ENCODE measurements at regions not wholly inside any gene's neighbourhood (a gene's known extent, or its start where the extent isn't known, plus 50 kb on each side); places are given as distances from the start of the nearest gene placed in this dataset.

DNA sequence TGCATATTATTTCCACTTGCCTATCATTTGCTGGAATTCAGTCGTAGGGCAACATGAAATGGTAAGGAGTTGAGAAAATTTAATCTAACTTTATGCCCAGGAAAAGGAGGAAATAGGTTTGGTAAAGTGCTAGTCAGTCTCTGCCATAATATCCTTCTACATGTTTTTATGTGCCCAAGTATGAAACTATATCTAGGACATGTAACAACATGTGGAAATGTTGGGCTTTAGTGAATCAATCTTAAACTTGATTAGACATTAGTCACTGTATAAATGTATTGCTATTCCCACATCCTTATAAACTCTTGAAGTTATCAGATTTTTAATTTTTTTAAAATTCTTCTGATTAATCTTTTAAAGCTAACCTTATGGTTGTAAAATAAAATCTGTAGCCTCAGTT is 204.7 kb upstream of the ZRANB2 start:
- H3K9ac ChIP-seq (ENCODE audit: insufficient read depth in 1 of 2, low read depth in 2 of 2, low read length in 2 of 2) = no peak overlapping the region
- POLR2A ChIA-PET = no interaction called here
- H3K79me2 ChIP-seq (ENCODE audit: control insufficient read depth, insufficient read depth, low read length) = no peaks in the 10 kb centered on the region
- no peaks in the 10 kb centered on the region for H3K27me3 ChIP-seq (ENCODE audit: control insufficient read depth in 2 of 2, insufficient read depth in 2 of 2, low read length in 2 of 2)
- WGBS (ENCODE audit: insufficient coverage, low coverage, missing lambda C conversion rate) = 0% methylated on average over 1 of the region's 1 CpG
- H4K20me1 ChIP-seq (replicated peaks; ENCODE audit: control insufficient read depth, insufficient read depth, low read length) = no peaks in the 10 kb centered on the region
- no peak overlapping the region for H3K4me3 ChIP-seq
- CTCF ChIA-PET (ENCODE audit: low intra/inter-chr PET ratio) = no interaction called here
- H3K4me2 ChIP-seq (ENCODE audit: insufficient read depth, low read length) = no peak overlapping the region
- no peaks in the 10 kb centered on the region for H3K9me1 ChIP-seq (ENCODE audit: control insufficient read depth, insufficient read depth, low read length)
- in situ Hi-C loops (cut with MboI) (no loop called here), intact Hi-C loops (cut with micrococcal nuclease) (no loop called here)
- TF ChIP-seq MAFF (IDR thresholded peaks at IDR 0.05; ENCODE audit: low read length) (no peak), HEY1 (CRISPR knock-in tag; IDR thresholded peaks at IDR 0.05; ENCODE audit: borderline replicate concordance) (no peak), ZFP36 (IDR thresholded peaks at IDR 0.05; ENCODE audit: low read depth, low read length, partially characterized antibody) (no peak), NR1H2 (CRISPR knock-in tag; IDR thresholded peaks at IDR 0.05) (no peak)
- H3K36me3 ChIP-seq (ENCODE audit: control insufficient read depth, insufficient read depth, low read length) = no peaks in the 10 kb centered on the region
- DNase-seq (ENCODE audit: extremely low read depth in 1 of 4, low spot score in 3 of 4) (no peak), FAIRE-seq (no peak), ATAC-seq (no peak)
- no peaks in the 10 kb centered on the region for H3K4me1 ChIP-seq (replicated peaks in 1 of 2; ENCODE audit: control insufficient read depth in 2 of 2, insufficient read depth in 2 of 2, low read length in 2 of 2)
- H3K27ac ChIP-seq (ENCODE audit: extremely low read depth, low read depth, low read length) = no peak overlapping the region
- H3K9me3 ChIP-seq (replicated peaks; ENCODE audit: control insufficient read depth, insufficient read depth, low read depth, low read length) = no peaks in the 10 kb centered on the region
- no peak overlapping the region for H2AFZ ChIP-seq (ENCODE audit: low read depth, low read length)
- no TSS peak for BruUV-seq (replicated peaks)

DNA sequence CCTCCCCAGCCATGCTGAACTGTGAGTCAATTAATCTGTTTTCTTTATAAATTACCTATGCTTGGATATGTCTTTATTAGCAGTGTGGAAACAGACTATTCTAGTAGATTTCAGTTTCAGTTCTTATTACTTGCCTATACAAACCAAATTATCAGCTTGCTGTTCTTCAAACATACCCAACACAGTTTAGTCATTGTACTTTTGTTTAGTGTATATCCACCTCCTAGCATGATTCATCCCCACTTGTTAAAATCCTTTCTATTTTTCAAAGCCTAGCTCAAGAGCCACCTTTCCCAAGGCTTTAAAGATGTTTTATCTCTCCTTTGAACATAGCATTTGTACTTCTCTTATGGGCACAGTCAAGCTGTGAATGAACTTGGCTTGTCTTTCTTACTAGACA is 195.6 kb upstream of the ZRANB2 start:
- Histone ChIP-seq H3K36me3 (ENCODE audit: control insufficient read depth, insufficient read depth, low read length) (no peaks in the 10 kb centered on the region), H3K4me3 (no peak overlapping the region), H3K27ac (ENCODE audit: extremely low read depth, low read depth, low read length) (no peak overlapping the region), H3K79me2 (ENCODE audit: control insufficient read depth, insufficient read depth, low read length) (no peaks in the 10 kb centered on the region), H4K20me1 (replicated peaks; ENCODE audit: control insufficient read depth, insufficient read depth, low read length) (no peaks in the 10 kb centered on the region), H2AFZ (ENCODE audit: low read depth, low read length) (no peak overlapping the region), H3K9me1 (ENCODE audit: control insufficient read depth, insufficient read depth, low read length) (no peaks in the 10 kb centered on the region), H3K27me3 (ENCODE audit: control insufficient read depth in 2 of 2, insufficient read depth in 2 of 2, low read length in 2 of 2) (no peaks in the 10 kb centered on the region), H3K9ac (ENCODE audit: insufficient read depth in 1 of 2, low read depth in 2 of 2, low read length in 2 of 2) (no peak overlapping the region), H3K4me2 (ENCODE audit: insufficient read depth, low read length) (no peak overlapping the region), H3K4me1 (replicated peaks in 1 of 2; ENCODE audit: control insufficient read depth in 2 of 2, insufficient read depth in 2 of 2, low read length in 2 of 2) (no peaks in the 10 kb centered on the region), H3K9me3 (replicated peaks; ENCODE audit: control insufficient read depth, insufficient read depth, low read depth, low read length) (no peaks in the 10 kb centered on the region; the same call in 1 of the 2 replicates)
- TF ChIP-seq, protein P1, sequence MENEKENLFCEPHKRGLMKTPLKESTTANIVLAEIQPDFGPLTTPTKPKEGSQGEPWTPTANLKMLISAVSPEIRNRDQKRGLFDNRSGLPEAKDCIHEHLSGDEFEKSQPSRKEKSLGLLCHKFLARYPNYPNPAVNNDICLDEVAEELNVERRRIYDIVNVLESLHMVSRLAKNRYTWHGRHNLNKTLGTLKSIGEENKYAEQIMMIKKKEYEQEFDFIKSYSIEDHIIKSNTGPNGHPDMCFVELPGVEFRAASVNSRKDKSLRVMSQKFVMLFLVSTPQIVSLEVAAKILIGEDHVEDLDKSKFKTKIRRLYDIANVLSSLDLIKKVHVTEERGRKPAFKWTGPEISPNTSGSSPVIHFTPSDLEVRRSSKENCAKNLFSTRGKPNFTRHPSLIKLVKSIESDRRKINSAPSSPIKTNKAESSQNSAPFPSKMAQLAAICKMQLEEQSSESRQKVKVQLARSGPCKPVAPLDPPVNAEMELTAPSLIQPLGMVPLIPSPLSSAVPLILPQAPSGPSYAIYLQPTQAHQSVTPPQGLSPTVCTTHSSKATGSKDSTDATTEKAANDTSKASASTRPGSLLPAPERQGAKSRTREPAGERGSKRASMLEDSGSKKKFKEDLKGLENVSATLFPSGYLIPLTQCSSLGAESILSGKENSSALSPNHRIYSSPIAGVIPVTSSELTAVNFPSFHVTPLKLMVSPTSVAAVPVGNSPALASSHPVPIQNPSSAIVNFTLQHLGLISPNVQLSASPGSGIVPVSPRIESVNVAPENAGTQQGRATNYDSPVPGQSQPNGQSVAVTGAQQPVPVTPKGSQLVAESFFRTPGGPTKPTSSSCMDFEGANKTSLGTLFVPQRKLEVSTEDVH (IDR thresholded peaks at IDR 0.05; ENCODE audit: low read depth, partially characterized antibody) = no peak
- TF ChIP-seq SETDB1 (IDR thresholded peaks at IDR 0.05; ENCODE audit: low read length) = no peak
- no TSS peak for BruUV-seq (replicated peaks)
- POLR2A ChIA-PET = no interaction called here
- FAIRE-seq (no peak), DNase-seq (ENCODE audit: extremely low read depth in 1 of 4, low spot score in 3 of 4) (no peak), ATAC-seq (no peak)
- CTCF ChIA-PET (ENCODE audit: low intra/inter-chr PET ratio) = no interaction called here
- intact Hi-C loops (cut with micrococcal nuclease) = no loop called here
- in situ Hi-C loops (cut with MboI) = no loop called here
